ENCODE measurements at regions not wholly inside any gene's neighbourhood (a gene's known extent, or its start where the extent isn't known, plus 50 kb on each side); places are given as distances from the start of the nearest gene placed in this dataset.
"Not testable (repeated sequence)": the region's sequence is repeated elsewhere in the genome, so short reads cannot be mapped to it uniquely, and the experiment has no call there.

- DNase-seq = no peak
These were observed 68.1 kb upstream of the PMEPA1 start for GRCh38 chr20:57777911-57778310.

GRCh38 chr20:57774951-57775350 lies 65.1 kb upstream of the PMEPA1 start:
- DNase-seq = no peak

GRCh38 chr20:57774111-57774880 lies 64.5 kb upstream of the PMEPA1 start:
- DNase-seq = no peak

GRCh38 chr20:57773059-57773815 lies 63.4 kb upstream of the PMEPA1 start:
- DNase-seq = no peak

- DNase-seq = no peak
These were observed 62.6 kb upstream of the PMEPA1 start for GRCh38 chr20:57772349-57772964.

GRCh38 chr20:57770852-57771720 lies 61.3 kb upstream of the PMEPA1 start:
- no peak for DNase-seq

- not testable (repeated sequence) for DNase-seq
These were observed 60.6 kb upstream of the PMEPA1 start for GRCh38 chr20:57770401-57770800.

GRCh38 chr20:57769756-57770155 lies 59.9 kb upstream of the PMEPA1 start:
- DNase-seq = no peak

GRCh38 chr20:57768519-57768918 lies 58.7 kb upstream of the PMEPA1 start:
- DNase-seq = no peak

- DNase-seq = no peak
These were observed 57.6 kb upstream of the PMEPA1 start for GRCh38 chr20:57767441-57767840.

- DNase-seq = no peak
These were observed 53.4 kb upstream of the PMEPA1 start for GRCh38 chr20:57763235-57763595.

GRCh38 chr20:57762531-57763234 lies 52.9 kb upstream of the PMEPA1 start:
- no peak for DNase-seq

- no peak for DNase-seq
These were observed 51.6 kb upstream of the PMEPA1 start for GRCh38 chr20:57761413-57761734.

- no peak for DNase-seq
These were observed 51.0 kb upstream of the PMEPA1 start for GRCh38 chr20:57760698-57761412.

GRCh38 chr20:57759724-57760123 lies 49.9 kb upstream of the PMEPA1 start:
- no peak for DNase-seq
